Neural cell (in vitro differentiated cells): ENCODE measurements at regions not wholly inside any gene's neighbourhood (a gene's known extent, or its start where the extent isn't known, plus 50 kb on each side); places are given as distances from the start of the nearest gene placed in this dataset.

Experiments
- H2AFZ ChIP-seq: fragments of 200-600, 300-800 bp; sonication (generic), shearing (Covaris generic); 2 replicates; pipeline ENCODE4 v1.6.0; 2014; ENCODE audit warnings: low read depth, mild to moderate bottlenecking, antibody characterized with exemption, low read length, moderate library complexity
- H3F3A ChIP-seq: fragments of 200-600 bp; shearing (Covaris generic); 2 replicates; pipeline ENCODE4 v1.6.1; 2016; ENCODE audit warnings: mild to moderate bottlenecking, moderate library complexity, mixed read lengths, antibody characterized with exemption, low read length; ENCODE audit not compliant: insufficient read depth, poor library complexity, severe bottlenecking
- H3K27ac ChIP-seq: fragments of 200-600, 300-800 bp; sonication (generic), shearing (Covaris generic); 2 replicates; pipeline ENCODE4 v1.5.1; 2014; ENCODE audit warnings: mild to moderate bottlenecking, low read length, moderate library complexity
- H3K27me3 ChIP-seq: fragments of 300-800, 200-600 bp; sonication (generic), shearing (Covaris generic); 2 replicates; pipeline ENCODE4 v1.6.0; 2014; ENCODE audit warnings: mild to moderate bottlenecking, low read depth, low read length, moderate library complexity; ENCODE audit not compliant: insufficient read depth
- H3K36me3 ChIP-seq: fragments of 300-800, 200-600 bp; sonication (generic), shearing (Covaris generic); 2 replicates; pipeline ENCODE4 v1.5.1; 2014; ENCODE audit warnings: mild to moderate bottlenecking, antibody characterized with exemption, low read length, moderate library complexity; ENCODE audit not compliant: insufficient read depth
- H3K4me2 ChIP-seq: fragments of 300-800, 200-600 bp; sonication (generic), shearing (Covaris generic); 2 replicates; pipeline ENCODE4 v1.6.0; 2014; ENCODE audit warnings: mild to moderate bottlenecking, low read length
- H3K4me3 ChIP-seq: fragments of 300-800, 200-600 bp; sonication (generic), shearing (Covaris generic); 2 replicates; pipeline ENCODE4 v1.5.1; 2014; ENCODE audit warnings: mild to moderate bottlenecking, low read length, moderate library complexity
- H3K79me2 ChIP-seq: fragments of 200-600 bp; shearing (Covaris generic); replicated peaks from 2 replicates; pipeline ENCODE4 v1.6.0; 2014; ENCODE audit warnings: mild to moderate bottlenecking, low read length, moderate library complexity; ENCODE audit not compliant: insufficient read depth
- H3K9ac ChIP-seq: fragments of 300-800, 200-600 bp; sonication (generic), shearing (Covaris generic); 2 replicates; pipeline ENCODE4 v1.6.1; 2016; ENCODE audit warnings: mild to moderate bottlenecking, low read length, mixed read lengths
- H3K9me2 ChIP-seq: fragments of 200-600 bp; shearing (Covaris generic); 2 replicates; pipeline ENCODE4 v1.6.1; 2016; ENCODE audit warnings: mild to moderate bottlenecking, low read length, mixed read lengths; ENCODE audit not compliant: insufficient read depth
- H3K9me3 ChIP-seq: fragments of 200-600, 300-800 bp; sonication (generic), shearing (Covaris generic); 2 replicates; pipeline ENCODE4 v1.6.1; 2016; ENCODE audit warnings: mild to moderate bottlenecking, mixed run types, low read length, moderate library complexity, mixed read lengths
- H4K20me1 ChIP-seq: fragments of 200-600 bp; shearing (Covaris generic); 2 replicates; pipeline ENCODE4 v1.6.1; 2016; ENCODE audit warnings: mild to moderate bottlenecking, mixed run types; ENCODE audit not compliant: insufficient read depth
- EP300 ChIP-seq: fragments of 450-650 bp; conservative IDR thresholded peaks from 2 replicates; pipeline ENCODE4 v1.6.1; 2014; ENCODE audit warnings: antibody characterized with exemption, mild to moderate bottlenecking, moderate library complexity; ENCODE audit not compliant: poor library complexity, severe bottlenecking
- EZH2 ChIP-seq: fragments of 200-600, 300-800 bp; shearing (Covaris generic), sonication (generic); IDR thresholded peaks from 2 replicates; pipeline ENCODE4 v1.6.1; 2014; ENCODE audit warnings: antibody characterized with exemption, low read length, borderline replicate concordance, mild to moderate bottlenecking; ENCODE audit not compliant: insufficient read depth, poor library complexity, severe bottlenecking
- MXI1 ChIP-seq: fragments of 450-650 bp; conservative IDR thresholded peaks from 2 replicates; pipeline ENCODE4 v1.6.1; 2014; ENCODE audit warnings: antibody characterized with exemption, mild to moderate bottlenecking; ENCODE audit not compliant: poor library complexity, severe bottlenecking
- POLR2AphosphoS5 ChIP-seq: IDR thresholded peaks from 2 replicates; pipeline ENCODE4 v1.6.1; 2012
- RAD21 ChIP-seq: fragments of 450-650 bp; conservative IDR thresholded peaks from 2 replicates; pipeline ENCODE4 v1.6.1; 2014; ENCODE audit warnings: antibody characterized with exemption, mild to moderate bottlenecking, moderate library complexity
- SMC3 ChIP-seq: fragments of 450-650 bp; conservative IDR thresholded peaks from 2 replicates; pipeline ENCODE4 v1.6.1; 2014; ENCODE audit warnings: antibody characterized with exemption, mild to moderate bottlenecking, moderate library complexity; ENCODE audit not compliant: poor library complexity
- TAF1 ChIP-seq: IDR thresholded peaks from 2 replicates; pipeline ENCODE4 v1.6.1; 2012; ENCODE audit warnings: low read depth
- TF ChIP-seq, protein P1 (sequence below): IDR thresholded peaks from 2 replicates; pipeline ENCODE4 v1.6.1; 2012; ENCODE audit warnings: borderline replicate concordance
- TF ChIP-seq, protein P2 (sequence below): fragments of 450-650 bp; IDR thresholded peaks from 2 replicates; pipeline ENCODE4 v1.5.1; 2014; ENCODE audit warnings: antibody characterized with exemption, mild to moderate bottlenecking, moderate library complexity; ENCODE audit not compliant: poor library complexity, severe bottlenecking

DNA sequence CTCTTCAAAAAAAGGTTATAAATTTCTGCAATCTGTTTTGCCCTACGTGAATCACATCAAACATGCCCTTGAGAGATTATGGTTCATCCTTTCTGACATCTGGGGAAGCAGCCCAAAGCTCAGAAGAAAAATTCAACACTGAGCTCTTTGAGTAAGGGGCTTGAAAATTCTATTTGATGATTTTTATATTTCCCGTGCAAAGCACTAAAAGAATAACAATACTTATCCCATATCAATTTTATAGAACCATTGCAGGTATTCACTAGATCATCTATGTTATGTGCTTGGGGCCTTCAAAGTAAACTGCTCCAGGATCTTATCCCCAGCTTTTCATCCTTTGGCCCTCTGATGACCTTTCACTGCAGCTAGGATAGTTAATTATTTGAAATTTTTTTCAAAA is 966.9 kb upstream of the CNTN5 start:
- H3K79me2 ChIP-seq, result no peaks in the 10 kb centered on the region
- H3K9me2 ChIP-seq, result no peaks in the 10 kb centered on the region
- no peak overlapping the region for H3K4me3 ChIP-seq
- H3K9me3 ChIP-seq, result no peaks in the 10 kb centered on the region
- no peak overlapping the region for H3K27ac ChIP-seq
- H4K20me1 ChIP-seq, result no peaks in the 10 kb centered on the region
- TF ChIP-seq, protein P1, sequence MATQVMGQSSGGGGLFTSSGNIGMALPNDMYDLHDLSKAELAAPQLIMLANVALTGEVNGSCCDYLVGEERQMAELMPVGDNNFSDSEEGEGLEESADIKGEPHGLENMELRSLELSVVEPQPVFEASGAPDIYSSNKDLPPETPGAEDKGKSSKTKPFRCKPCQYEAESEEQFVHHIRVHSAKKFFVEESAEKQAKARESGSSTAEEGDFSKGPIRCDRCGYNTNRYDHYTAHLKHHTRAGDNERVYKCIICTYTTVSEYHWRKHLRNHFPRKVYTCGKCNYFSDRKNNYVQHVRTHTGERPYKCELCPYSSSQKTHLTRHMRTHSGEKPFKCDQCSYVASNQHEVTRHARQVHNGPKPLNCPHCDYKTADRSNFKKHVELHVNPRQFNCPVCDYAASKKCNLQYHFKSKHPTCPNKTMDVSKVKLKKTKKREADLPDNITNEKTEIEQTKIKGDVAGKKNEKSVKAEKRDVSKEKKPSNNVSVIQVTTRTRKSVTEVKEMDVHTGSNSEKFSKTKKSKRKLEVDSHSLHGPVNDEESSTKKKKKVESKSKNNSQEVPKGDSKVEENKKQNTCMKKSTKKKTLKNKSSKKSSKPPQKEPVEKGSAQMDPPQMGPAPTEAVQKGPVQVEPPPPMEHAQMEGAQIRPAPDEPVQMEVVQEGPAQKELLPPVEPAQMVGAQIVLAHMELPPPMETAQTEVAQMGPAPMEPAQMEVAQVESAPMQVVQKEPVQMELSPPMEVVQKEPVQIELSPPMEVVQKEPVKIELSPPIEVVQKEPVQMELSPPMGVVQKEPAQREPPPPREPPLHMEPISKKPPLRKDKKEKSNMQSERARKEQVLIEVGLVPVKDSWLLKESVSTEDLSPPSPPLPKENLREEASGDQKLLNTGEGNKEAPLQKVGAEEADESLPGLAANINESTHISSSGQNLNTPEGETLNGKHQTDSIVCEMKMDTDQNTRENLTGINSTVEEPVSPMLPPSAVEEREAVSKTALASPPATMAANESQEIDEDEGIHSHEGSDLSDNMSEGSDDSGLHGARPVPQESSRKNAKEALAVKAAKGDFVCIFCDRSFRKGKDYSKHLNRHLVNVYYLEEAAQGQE, result no peak
- no peak for TF ChIP-seq EP300
- no peak for TF ChIP-seq TAF1
- TF ChIP-seq POLR2AphosphoS5, result no peak
- no peak for TF ChIP-seq SMC3
- TF ChIP-seq, protein P2, sequence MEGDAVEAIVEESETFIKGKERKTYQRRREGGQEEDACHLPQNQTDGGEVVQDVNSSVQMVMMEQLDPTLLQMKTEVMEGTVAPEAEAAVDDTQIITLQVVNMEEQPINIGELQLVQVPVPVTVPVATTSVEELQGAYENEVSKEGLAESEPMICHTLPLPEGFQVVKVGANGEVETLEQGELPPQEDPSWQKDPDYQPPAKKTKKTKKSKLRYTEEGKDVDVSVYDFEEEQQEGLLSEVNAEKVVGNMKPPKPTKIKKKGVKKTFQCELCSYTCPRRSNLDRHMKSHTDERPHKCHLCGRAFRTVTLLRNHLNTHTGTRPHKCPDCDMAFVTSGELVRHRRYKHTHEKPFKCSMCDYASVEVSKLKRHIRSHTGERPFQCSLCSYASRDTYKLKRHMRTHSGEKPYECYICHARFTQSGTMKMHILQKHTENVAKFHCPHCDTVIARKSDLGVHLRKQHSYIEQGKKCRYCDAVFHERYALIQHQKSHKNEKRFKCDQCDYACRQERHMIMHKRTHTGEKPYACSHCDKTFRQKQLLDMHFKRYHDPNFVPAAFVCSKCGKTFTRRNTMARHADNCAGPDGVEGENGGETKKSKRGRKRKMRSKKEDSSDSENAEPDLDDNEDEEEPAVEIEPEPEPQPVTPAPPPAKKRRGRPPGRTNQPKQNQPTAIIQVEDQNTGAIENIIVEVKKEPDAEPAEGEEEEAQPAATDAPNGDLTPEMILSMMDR, result no peak
- no peaks in the 10 kb centered on the region for H3K27me3 ChIP-seq
- H3F3A ChIP-seq, result no peaks in the 10 kb centered on the region
- H3K36me3 ChIP-seq, result no peaks in the 10 kb centered on the region
- H3K4me2 ChIP-seq, result no peak overlapping the region
- H2AFZ ChIP-seq, result no peak overlapping the region
- H3K9ac ChIP-seq, result no peak overlapping the region

DNA sequence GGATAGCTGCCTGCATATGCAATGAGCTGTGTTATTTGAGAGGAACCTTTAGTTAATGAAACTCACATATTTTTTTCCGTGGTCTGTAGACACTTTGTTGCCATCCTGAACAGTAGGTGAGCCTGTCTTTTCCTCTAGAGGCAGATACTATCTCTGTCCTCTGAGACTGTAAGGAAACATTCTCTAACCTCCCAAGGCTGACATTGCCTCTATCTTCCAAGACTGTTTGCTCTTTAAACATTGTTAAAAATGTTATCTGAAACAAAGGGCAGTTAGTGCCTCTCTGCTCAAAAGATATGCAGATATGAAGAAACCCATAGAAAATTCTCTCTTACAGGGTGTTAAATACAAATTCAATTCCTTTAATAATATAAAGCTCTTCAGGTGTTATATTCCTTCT is 963.8 kb upstream of the CNTN5 start:
- H3K9ac ChIP-seq, result no peak overlapping the region
- no peak overlapping the region for H3K4me2 ChIP-seq
- no peaks in the 10 kb centered on the region for H3K79me2 ChIP-seq
- H3K4me3 ChIP-seq, result no peak overlapping the region
- H3K27ac ChIP-seq, result no peak overlapping the region
- no peaks in the 10 kb centered on the region for H3K36me3 ChIP-seq
- H3K9me3 ChIP-seq, result no peaks in the 10 kb centered on the region
- H3K27me3 ChIP-seq, result no peaks in the 10 kb centered on the region
- TF ChIP-seq SMC3 (no peak), POLR2AphosphoS5 (no peak)
- no peaks in the 10 kb centered on the region for H3K9me2 ChIP-seq
- H4K20me1 ChIP-seq, result no peaks in the 10 kb centered on the region
- no peaks in the 10 kb centered on the region for H3F3A ChIP-seq
- H2AFZ ChIP-seq, result no peak overlapping the region

DNA sequence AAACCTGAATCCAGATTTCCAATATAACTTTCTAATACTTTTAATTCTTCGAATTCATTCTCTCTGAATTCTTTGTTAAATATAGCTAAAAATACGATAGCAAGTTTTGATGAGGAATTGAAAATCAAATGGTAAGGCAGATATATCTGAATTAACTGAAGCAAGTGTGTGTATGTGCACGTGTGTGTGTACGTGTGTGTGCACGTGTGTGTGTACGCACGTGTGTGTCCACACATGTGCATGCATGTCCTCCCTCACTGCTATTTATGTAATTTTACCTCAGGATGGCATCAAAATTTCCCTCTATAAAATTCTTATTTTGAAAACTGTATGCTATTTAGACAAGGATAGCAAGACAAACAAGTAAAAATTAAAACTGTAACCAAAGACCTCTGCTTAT is 961.3 kb upstream of the CNTN5 start:
- Histone ChIP-seq H4K20me1 (no peaks in the 10 kb centered on the region), H3K9me3 (no peaks in the 10 kb centered on the region), H3K79me2 (no peaks in the 10 kb centered on the region), H3K27me3 (no peaks in the 10 kb centered on the region), H3K4me3 (no peak overlapping the region), H3K36me3 (no peaks in the 10 kb centered on the region), H3K27ac (no peak overlapping the region), H3K9ac (no peak overlapping the region), H3F3A (no peaks in the 10 kb centered on the region), H3K9me2 (no peaks in the 10 kb centered on the region), H3K4me2 (no peak overlapping the region), H2AFZ (no peak overlapping the region)
- TF ChIP-seq, protein P2, result no peak
- TF ChIP-seq TAF1 (no peak), RAD21 (no peak), POLR2AphosphoS5 (no peak), SMC3 (no peak), EP300 (no peak), EZH2 (no peak), MXI1 (no peak)
- TF ChIP-seq, protein P1, result no peak
